Right kidney (tissue), 1 donor: ENCODE measurements at regions not wholly inside any gene's neighbourhood (a gene's known extent, or its start where the extent isn't known, plus 50 kb on each side); places are given as distances from the start of the nearest gene placed in this dataset.
"Not testable (repeated sequence)": the region's sequence is repeated elsewhere in the genome, so short reads cannot be mapped to it uniquely, and the experiment has no call there.

ENCODE experiments used
- DNase-seq: peaks from one replicate; pipeline ENCODE4 v3.0.0-alpha.2; 2016

- not testable (repeated sequence) for DNase-seq
These were observed 83.1 kb upstream of the GOLGA6L4 start for GRCh38 chr15:84152381-84152979.

- DNase-seq: not testable (repeated sequence)
These were observed 81.9 kb upstream of the GOLGA6L4 start for GRCh38 chr15:84153655-84154140.

GRCh38 chr15:84154314-84154713 is 81.3 kb upstream of the GOLGA6L4 start:
- DNase-seq: not testable (repeated sequence)

- not testable (repeated sequence) for DNase-seq
These were observed 80.8 kb upstream of the GOLGA6L4 start for GRCh38 chr15:84154787-84155186.

GRCh38 chr15:84155792-84156587 is 79.6 kb upstream of the GOLGA6L4 start:
- peak; percentile 49 for DNase-seq

- not testable (repeated sequence) for DNase-seq
These were observed 79.1 kb upstream of the GOLGA6L4 start for GRCh38 chr15:84156588-84156840.

- DNase-seq: not testable (repeated sequence)
These were observed 78.4 kb upstream of the GOLGA6L4 start for GRCh38 chr15:84157056-84157632.

- DNase-seq: not testable (repeated sequence)
These were observed 77.7 kb upstream of the GOLGA6L4 start for GRCh38 chr15:84157857-84158256.

- DNase-seq: not testable (repeated sequence)
These were observed 76.0 kb upstream of the GOLGA6L4 start for GRCh38 chr15:84159346-84160269.

- not testable (repeated sequence) for DNase-seq
These were observed 70.9 kb upstream of the GOLGA6L4 start for GRCh38 chr15:84164423-84165292.

GRCh38 chr15:84170029-84170428 is 65.5 kb upstream of the GOLGA6L4 start:
- not testable (repeated sequence) for DNase-seq

GRCh38 chr15:84173231-84173610 is 62.4 kb upstream of the GOLGA6L4 start:
- DNase-seq: not testable (repeated sequence)
